ENCODE measurements at regions not wholly inside any gene's neighbourhood (a gene's known extent, or its start where the extent isn't known, plus 50 kb on each side); places are given as distances from the start of the nearest gene placed in this dataset.

DNA sequence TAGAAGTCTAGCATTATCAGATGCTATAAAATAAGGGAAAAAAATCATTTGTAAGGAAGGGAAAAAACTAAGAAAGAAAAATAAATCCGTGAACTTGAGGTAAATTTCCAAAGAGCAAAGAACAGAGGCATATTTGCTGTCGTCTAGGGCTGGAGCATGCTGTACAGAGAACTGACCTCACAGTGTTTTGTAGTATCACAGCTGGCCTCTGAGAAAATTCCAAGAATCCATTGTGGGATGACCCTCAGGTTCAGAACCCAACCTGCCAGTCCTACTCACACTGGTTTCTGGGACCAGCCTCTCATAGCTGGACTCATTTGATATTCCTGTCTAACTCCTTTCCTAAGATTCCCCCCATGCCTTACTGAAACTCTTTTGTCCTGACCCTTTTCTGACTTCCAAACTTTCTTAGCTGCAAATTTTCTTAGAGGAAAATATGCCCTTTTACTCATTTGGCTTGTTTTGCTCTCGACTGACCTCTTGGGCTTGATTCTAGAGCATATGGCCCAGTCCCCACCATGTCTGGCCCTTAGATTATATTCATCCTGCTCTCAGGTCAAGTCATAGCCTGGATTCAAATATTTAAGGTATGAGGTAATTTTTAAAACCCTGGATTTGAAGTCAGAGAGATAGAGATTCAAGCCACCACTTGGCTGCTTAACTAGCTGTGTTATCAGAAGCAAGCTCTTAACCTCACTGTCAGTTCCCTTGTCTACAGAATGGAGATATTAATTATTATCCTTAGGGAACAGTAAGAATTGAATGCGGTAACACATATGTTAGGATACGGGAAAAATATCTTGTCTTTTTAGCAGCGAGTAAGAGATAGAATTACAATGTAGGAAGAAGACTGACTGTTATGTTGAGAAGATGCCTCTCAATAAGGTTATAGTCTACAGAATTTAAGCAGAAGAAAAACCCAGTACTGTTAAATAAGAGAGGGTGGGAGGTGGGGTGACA, 89.7 kb upstream of the KCNA4 start:
- TF ChIP-seq, protein P1, sequence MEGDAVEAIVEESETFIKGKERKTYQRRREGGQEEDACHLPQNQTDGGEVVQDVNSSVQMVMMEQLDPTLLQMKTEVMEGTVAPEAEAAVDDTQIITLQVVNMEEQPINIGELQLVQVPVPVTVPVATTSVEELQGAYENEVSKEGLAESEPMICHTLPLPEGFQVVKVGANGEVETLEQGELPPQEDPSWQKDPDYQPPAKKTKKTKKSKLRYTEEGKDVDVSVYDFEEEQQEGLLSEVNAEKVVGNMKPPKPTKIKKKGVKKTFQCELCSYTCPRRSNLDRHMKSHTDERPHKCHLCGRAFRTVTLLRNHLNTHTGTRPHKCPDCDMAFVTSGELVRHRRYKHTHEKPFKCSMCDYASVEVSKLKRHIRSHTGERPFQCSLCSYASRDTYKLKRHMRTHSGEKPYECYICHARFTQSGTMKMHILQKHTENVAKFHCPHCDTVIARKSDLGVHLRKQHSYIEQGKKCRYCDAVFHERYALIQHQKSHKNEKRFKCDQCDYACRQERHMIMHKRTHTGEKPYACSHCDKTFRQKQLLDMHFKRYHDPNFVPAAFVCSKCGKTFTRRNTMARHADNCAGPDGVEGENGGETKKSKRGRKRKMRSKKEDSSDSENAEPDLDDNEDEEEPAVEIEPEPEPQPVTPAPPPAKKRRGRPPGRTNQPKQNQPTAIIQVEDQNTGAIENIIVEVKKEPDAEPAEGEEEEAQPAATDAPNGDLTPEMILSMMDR (IDR thresholded peaks at IDR 0.05; ENCODE audit: unreplicated experiment), result no peak
- H3K9me3 Mint-ChIP-seq, result peaks cover 3% of the 10 kb centered on the region
- H3K36me3 Mint-ChIP-seq, result no peaks in the 10 kb centered on the region
- H3K4me1 Mint-ChIP-seq, result peaks cover 3% of the 10 kb centered on the region
- H3K27ac Mint-ChIP-seq, result no peak overlapping the region
- H3K4me3 Mint-ChIP-seq, result no peak overlapping the region
- DNase-seq (ENCODE audit: low spot score in 2 of 2, unreplicated experiment in 2 of 2), result no peak
- no peaks in the 10 kb centered on the region for H3K27me3 Mint-ChIP-seq (ENCODE audit: low read depth)

- H3K36me3 Mint-ChIP-seq, result no peaks in the 10 kb centered on the region
These were observed 91.1 kb upstream of the KCNA4 start for GRCh38 chr11:30107899-30108298.

DNA sequence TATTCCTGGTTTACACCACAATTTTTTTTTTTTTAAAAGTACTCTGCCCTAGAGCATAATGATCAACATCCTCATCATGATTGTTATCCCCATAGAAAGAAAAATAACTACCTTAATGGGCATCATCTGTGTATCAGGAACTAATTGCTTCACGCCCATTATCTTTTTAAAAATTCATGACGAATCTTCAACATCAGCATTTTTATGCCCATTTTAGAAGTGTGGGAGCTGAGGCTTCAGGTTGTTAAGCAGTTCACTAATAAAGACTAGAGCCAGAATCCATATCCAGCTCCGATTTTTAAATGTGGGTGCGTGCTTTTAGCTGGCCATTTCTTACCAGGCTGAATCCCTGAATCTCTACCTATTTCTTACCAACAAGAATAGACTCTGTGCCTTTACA, 92.9 kb upstream of the KCNA4 start:
- TF ChIP-seq, protein P1 (IDR thresholded peaks at IDR 0.05; ENCODE audit: unreplicated experiment), result no peak
- DNase-seq (ENCODE audit: low spot score in 2 of 2, unreplicated experiment in 2 of 2), result no peak
- H3K36me3 Mint-ChIP-seq, result no peaks in the 10 kb centered on the region
- peaks cover 11% of the 10 kb centered on the region for H3K27me3 Mint-ChIP-seq (ENCODE audit: low read depth)
- peaks cover 3% of the 10 kb centered on the region for H3K9me3 Mint-ChIP-seq
- no peak overlapping the region for H3K27ac Mint-ChIP-seq
- H3K4me1 Mint-ChIP-seq, result peaks cover 3% of the 10 kb centered on the region
- H3K4me3 Mint-ChIP-seq, result no peak overlapping the region

More at GRCh38 chr11:30107899-30108298, 91.1 kb upstream of the KCNA4 start:
- peaks cover 3% of the 10 kb centered on the region for H3K9me3 Mint-ChIP-seq
- peaks cover 3% of the 10 kb centered on the region for H3K4me1 Mint-ChIP-seq
- no peak overlapping the region for H3K27ac Mint-ChIP-seq
- H3K27me3 Mint-ChIP-seq (ENCODE audit: low read depth), result peaks cover 7% of the 10 kb centered on the region
- no peak overlapping the region for H3K4me3 Mint-ChIP-seq
- DNase-seq (ENCODE audit: low spot score in 2 of 2, unreplicated experiment in 2 of 2), result no peak
- TF ChIP-seq, protein P1 (IDR thresholded peaks at IDR 0.05; ENCODE audit: unreplicated experiment), result no peak

DNA sequence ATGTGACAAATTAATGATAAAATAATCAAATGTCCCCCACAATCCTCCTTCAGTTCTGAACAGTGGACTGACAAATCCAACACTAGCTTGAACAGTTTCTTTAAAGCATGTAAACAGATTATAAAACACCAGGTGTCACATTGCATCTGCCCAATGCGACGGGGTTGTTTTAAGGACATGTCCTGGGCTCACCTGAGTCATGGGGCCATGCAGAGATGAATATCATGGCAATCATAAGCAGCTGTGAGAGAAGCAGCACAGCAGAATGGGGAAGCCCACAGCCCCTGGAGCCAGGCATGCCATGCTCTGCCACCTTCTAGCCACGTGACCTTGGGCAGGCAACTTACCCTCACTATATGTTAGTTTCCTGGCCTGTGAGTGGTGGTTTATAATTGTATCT, 93.9 kb upstream of the KCNA4 start:
- H3K9me3 Mint-ChIP-seq, result no peaks in the 10 kb centered on the region
- no peak for DNase-seq (ENCODE audit: low spot score in 2 of 2, unreplicated experiment in 2 of 2)
- peaks cover 11% of the 10 kb centered on the region for H3K27me3 Mint-ChIP-seq (ENCODE audit: low read depth)
- peaks cover 3% of the 10 kb centered on the region for H3K4me1 Mint-ChIP-seq
- no peaks in the 10 kb centered on the region for H3K36me3 Mint-ChIP-seq
- H3K4me3 Mint-ChIP-seq, result no peak overlapping the region
- H3K27ac Mint-ChIP-seq, result no peak overlapping the region
- TF ChIP-seq, protein P1 (IDR thresholded peaks at IDR 0.05; ENCODE audit: unreplicated experiment), result no peak

DNA sequence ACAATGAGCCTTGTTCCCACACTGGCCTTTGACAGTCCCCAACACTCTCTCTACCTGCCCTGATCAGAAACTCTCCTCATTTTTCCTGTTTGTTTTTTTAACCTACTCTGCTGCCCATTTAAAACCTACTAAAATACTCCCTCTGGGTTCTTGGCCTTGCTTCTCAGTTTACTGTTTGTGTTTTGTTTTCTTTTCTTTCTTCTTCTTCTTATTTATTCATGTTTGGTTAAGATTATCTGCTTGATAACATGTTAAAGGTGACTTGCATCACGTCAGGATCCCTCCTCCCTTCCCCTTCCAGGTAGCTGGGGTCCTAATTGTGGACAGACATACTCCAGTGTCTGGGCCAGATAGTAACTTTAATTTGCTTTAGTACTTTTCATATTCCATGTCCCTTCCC, 95.0 kb upstream of the KCNA4 start:
- Mint-ChIP-seq H3K9me3 (no peaks in the 10 kb centered on the region), H3K27ac (no peak overlapping the region), H3K4me3 (no peak overlapping the region), H3K27me3 (ENCODE audit: low read depth) (peaks cover 11% of the 10 kb centered on the region), H3K36me3 (no peaks in the 10 kb centered on the region), H3K4me1 (peaks cover 2% of the 10 kb centered on the region)
- TF ChIP-seq, protein P1 (IDR thresholded peaks at IDR 0.05; ENCODE audit: unreplicated experiment), result no peak
- no peak for DNase-seq (ENCODE audit: low spot score in 2 of 2, unreplicated experiment in 2 of 2)
